OCI-LY1 (cell line): ENCODE measurements at regions not wholly inside any gene's neighbourhood (a gene's known extent, or its start where the extent isn't known, plus 50 kb on each side); places are given as distances from the start of the nearest gene placed in this dataset.

ENCODE experiments used
- EZH2 ChIP-seq: fragments of 200-600 bp; sonication (generic), shearing (Covaris generic); IDR thresholded peaks from 2 replicates; pipeline ENCODE4 v1.8.0; 2017; ENCODE audit warnings: borderline replicate concordance, mixed run types, mild to moderate bottlenecking, antibody characterized with exemption, low read length, moderate library complexity, mixed read lengths
- TF ChIP-seq, protein P1 (sequence below): fragments of 200-600 bp; sonication (generic), shearing (Covaris generic); IDR thresholded peaks from 2 replicates; pipeline ENCODE4 v1.5.1; 2017; ENCODE audit warnings: mild to moderate bottlenecking, antibody characterized with exemption, low read length, moderate library complexity, mixed read lengths

DNA sequence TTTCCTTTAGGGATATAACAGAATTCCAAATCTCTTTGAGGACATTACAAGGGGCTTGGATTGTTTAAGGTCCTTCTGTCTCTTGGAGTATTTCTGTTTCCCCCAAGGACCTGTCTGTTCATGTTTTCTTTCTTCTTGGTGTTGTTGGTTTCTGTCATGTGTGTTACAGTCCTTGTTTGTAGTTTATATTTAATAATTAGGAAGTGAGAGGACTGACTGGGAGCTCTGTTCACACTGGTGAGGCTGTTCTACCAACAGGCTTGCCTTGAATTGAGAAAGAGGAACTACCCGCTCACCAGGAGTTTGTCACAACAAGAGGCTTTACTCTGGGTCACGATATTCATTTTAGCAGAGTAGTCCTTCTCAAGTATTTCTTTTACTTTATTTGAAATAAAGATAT is 119.2 kb upstream of the SV2C start:
- TF ChIP-seq, protein P1, sequence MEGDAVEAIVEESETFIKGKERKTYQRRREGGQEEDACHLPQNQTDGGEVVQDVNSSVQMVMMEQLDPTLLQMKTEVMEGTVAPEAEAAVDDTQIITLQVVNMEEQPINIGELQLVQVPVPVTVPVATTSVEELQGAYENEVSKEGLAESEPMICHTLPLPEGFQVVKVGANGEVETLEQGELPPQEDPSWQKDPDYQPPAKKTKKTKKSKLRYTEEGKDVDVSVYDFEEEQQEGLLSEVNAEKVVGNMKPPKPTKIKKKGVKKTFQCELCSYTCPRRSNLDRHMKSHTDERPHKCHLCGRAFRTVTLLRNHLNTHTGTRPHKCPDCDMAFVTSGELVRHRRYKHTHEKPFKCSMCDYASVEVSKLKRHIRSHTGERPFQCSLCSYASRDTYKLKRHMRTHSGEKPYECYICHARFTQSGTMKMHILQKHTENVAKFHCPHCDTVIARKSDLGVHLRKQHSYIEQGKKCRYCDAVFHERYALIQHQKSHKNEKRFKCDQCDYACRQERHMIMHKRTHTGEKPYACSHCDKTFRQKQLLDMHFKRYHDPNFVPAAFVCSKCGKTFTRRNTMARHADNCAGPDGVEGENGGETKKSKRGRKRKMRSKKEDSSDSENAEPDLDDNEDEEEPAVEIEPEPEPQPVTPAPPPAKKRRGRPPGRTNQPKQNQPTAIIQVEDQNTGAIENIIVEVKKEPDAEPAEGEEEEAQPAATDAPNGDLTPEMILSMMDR, result no peak
- TF ChIP-seq EZH2, result no peak
